ENCODE measurements at regions not wholly inside any gene's neighbourhood (a gene's known extent, or its start where the extent isn't known, plus 50 kb on each side); places are given as distances from the start of the nearest gene placed in this dataset.

DNA sequence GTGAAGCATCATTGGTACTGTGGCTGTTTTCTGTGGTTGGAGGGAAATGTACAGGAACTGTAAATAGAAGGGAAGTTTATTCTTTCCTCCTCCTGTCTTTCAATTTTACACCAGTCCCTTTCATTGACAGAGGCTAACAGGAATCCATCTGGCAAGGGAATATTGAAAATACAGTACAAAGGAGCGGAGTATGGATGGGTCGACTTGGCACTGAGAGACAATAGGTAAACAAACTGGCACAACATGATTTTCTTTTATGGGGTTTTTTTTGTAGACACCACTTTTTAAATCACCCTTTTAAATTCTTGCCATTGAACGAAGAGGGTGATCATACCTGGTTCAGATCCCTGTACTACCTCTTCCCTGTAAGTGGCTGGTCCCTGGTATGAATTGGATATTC, 341.3 kb downstream of the RWDD3 start:
- H3K27me3 ChIP-seq (ENCODE audit: control insufficient read depth, insufficient read depth, low read length) = no peaks in the 10 kb centered on the region
- WGBS (ENCODE audit: insufficient coverage, insufficient read length) = no CpG with 5 or more reads among the region's 3 CpGs
- DNase-seq (ENCODE audit: low read depth, low spot score) = no peak
- H3K9me3 ChIP-seq (ENCODE audit: control insufficient read depth, insufficient read depth, low read length) = no peaks in the 10 kb centered on the region
- H3K36me3 ChIP-seq (ENCODE audit: control insufficient read depth, insufficient read depth, low read length) = no peaks in the 10 kb centered on the region
- H3K27ac ChIP-seq (ENCODE audit: low read length) = no peak overlapping the region
- H3K4me1 ChIP-seq (ENCODE audit: control insufficient read depth, insufficient read depth, low read length) = no peaks in the 10 kb centered on the region
- no peak overlapping the region for H3K4me3 ChIP-seq (ENCODE audit: low read length)

DNA sequence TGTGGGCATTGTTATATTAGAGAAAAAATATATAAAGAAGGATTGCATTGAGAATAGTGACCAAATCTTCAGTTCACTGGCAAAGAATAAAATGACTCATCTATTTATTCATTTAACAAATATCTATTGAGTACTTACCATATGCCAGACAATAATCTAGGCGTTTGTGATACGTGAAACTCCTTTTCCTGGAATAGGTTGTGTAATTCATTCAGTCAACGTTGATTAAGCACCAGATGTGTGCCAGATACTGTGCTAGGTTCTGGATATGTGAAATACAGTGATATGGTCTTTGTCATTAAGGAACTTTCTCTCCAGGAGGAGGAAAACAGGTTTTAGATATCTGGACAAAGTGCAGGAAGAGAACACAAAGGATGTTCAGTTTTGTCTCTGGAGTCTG, 344.5 kb downstream of the RWDD3 start:
- no peak overlapping the region for H3K4me3 ChIP-seq (ENCODE audit: low read length)
- H3K9me3 ChIP-seq (ENCODE audit: control insufficient read depth, insufficient read depth, low read length) = no peaks in the 10 kb centered on the region
- H3K36me3 ChIP-seq (ENCODE audit: control insufficient read depth, insufficient read depth, low read length) = no peaks in the 10 kb centered on the region
- no peak overlapping the region for H3K27ac ChIP-seq (ENCODE audit: low read length)
- no CpG with 5 or more reads among the region's 3 CpGs for WGBS (ENCODE audit: insufficient coverage, insufficient read length)
- DNase-seq (ENCODE audit: low read depth, low spot score) = no peak
- no peaks in the 10 kb centered on the region for H3K27me3 ChIP-seq (ENCODE audit: control insufficient read depth, insufficient read depth, low read length)
- H3K4me1 ChIP-seq (ENCODE audit: control insufficient read depth, insufficient read depth, low read length) = peaks cover under 1% of the 10 kb centered on the region; the same call in 1 of the 2 replicates

DNA sequence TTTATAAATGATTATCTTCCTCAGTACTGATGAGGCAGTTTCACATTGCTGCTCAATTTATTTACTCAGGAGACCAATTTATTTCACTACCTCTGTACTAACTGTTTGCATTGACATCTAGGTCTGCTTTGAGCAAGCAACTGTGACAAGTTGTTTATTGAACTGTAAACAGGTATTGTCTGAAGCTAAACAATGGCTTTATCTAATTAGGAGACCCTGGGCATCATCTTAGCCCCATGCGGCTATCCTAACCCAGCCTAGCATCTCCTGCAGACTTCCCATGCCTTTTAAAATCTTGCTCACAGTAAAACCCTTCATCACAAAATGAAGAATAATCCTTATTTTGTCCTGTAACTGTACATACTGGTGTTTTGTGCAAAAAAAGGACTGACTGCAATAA, 348.2 kb downstream of the RWDD3 start:
- no peak overlapping the region for H3K4me3 ChIP-seq (ENCODE audit: low read length)
- no peak for DNase-seq (ENCODE audit: low read depth, low spot score)
- no CpG with 5 or more reads among the region's 1 CpG for WGBS (ENCODE audit: insufficient coverage, insufficient read length)
- H3K27me3 ChIP-seq (ENCODE audit: control insufficient read depth, insufficient read depth, low read length) = no peaks in the 10 kb centered on the region
- H3K4me1 ChIP-seq (ENCODE audit: control insufficient read depth, insufficient read depth, low read length) = peaks cover 2% of the 10 kb centered on the region; the same call in 1 of the 2 replicates
- no peaks in the 10 kb centered on the region for H3K36me3 ChIP-seq (ENCODE audit: control insufficient read depth, insufficient read depth, low read length)
- H3K9me3 ChIP-seq (ENCODE audit: control insufficient read depth, insufficient read depth, low read length) = no peaks in the 10 kb centered on the region
- no peak overlapping the region for H3K27ac ChIP-seq (ENCODE audit: low read length)

DNA sequence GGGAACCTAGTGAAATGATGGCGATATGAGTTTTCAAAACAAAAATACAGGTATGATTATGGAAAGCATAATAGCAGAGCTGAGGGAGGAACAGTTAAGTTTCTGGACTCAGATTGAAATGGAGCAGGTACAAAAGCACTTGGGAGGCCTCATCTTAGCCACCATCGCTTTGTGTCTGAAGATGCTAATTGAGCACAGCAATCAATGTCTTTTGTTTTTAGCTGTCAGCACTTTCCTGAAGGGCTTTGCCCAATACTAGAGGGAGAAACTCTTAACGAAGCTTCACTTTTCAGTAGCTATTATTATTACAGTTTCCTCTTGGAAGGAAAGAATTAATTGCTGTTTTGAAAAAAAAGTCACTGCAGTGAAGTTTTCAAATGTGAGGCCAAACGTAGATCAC, 348.7 kb downstream of the RWDD3 start:
- Histone ChIP-seq H3K27me3 (ENCODE audit: control insufficient read depth, insufficient read depth, low read length) (no peaks in the 10 kb centered on the region), H3K4me1 (ENCODE audit: control insufficient read depth, insufficient read depth, low read length) (peaks cover 2% of the 10 kb centered on the region; the same call in 1 of the 2 replicates), H3K36me3 (ENCODE audit: control insufficient read depth, insufficient read depth, low read length) (no peaks in the 10 kb centered on the region), H3K27ac (ENCODE audit: low read length) (no peak overlapping the region), H3K4me3 (ENCODE audit: low read length) (no peak overlapping the region), H3K9me3 (ENCODE audit: control insufficient read depth, insufficient read depth, low read length) (no peaks in the 10 kb centered on the region)
- peak; percentile 7 for DNase-seq (ENCODE audit: low read depth, low spot score)
- no CpG with 5 or more reads among the region's 4 CpGs for WGBS (ENCODE audit: insufficient coverage, insufficient read length)

DNA sequence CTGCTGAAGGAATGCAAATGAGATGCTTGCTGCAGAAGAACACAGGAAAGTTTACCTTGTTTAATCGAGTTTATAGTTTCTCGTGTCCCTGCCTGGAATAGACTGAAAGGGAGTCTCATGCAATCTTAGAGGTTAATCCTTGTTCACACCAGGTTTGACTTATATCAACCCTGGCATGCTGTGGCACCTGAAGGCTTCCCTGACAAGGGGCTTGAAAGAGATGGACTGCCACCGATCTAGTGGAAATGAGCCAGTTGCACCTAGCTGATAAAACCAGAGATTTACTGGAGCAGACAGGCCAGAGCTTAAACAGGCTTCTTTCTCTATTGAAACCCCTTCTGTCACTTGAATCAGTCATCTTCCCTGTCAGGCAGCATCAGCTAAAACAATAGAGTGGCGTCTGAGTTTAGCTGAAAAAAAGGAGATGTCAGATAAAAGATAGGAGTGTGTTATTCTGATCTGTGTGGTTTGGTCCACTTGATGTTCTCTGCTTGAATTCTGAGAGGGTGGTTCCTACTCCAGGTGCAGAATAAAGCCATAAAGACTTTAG, 349.7 kb downstream of the RWDD3 start:
- no peak overlapping the region for H3K27ac ChIP-seq (ENCODE audit: low read length)
- H3K36me3 ChIP-seq (ENCODE audit: control insufficient read depth, insufficient read depth, low read length) = no peaks in the 10 kb centered on the region
- no peaks in the 10 kb centered on the region for H3K9me3 ChIP-seq (ENCODE audit: control insufficient read depth, insufficient read depth, low read length)
- H3K27me3 ChIP-seq (ENCODE audit: control insufficient read depth, insufficient read depth, low read length) = no peaks in the 10 kb centered on the region
- no peak overlapping the region for H3K4me3 ChIP-seq (ENCODE audit: low read length)
- WGBS (ENCODE audit: insufficient coverage, insufficient read length) = no CpG with 5 or more reads among the region's 4 CpGs
- peaks cover 2% of the 10 kb centered on the region; the same call in 1 of the 2 replicates for H3K4me1 ChIP-seq (ENCODE audit: control insufficient read depth, insufficient read depth, low read length)
- DNase-seq (ENCODE audit: low read depth, low spot score) = no peak

DNA sequence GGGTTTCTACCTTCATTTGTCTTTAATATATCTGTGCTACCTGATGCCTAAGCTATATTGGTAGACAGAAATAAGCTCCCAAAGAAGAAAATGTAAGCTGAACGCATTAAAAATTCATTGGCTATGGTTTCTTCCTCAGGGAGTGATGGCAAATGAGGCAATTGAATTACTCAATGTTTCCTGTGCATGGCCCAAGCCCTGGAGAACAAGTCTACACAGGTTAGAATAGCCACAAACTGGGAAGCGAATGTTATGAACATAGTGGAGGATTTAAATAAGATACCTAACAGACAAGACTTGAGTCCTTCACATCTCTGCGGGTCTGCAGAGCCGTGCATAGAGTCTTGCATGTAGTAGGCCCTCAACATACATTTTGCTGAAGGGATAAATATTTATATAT, 350.3 kb downstream of the RWDD3 start:
- no peaks in the 10 kb centered on the region for H3K27me3 ChIP-seq (ENCODE audit: control insufficient read depth, insufficient read depth, low read length)
- WGBS (ENCODE audit: insufficient coverage, insufficient read length) = no CpG with 5 or more reads among the region's 4 CpGs
- H3K4me3 ChIP-seq (ENCODE audit: low read length) = no peak overlapping the region
- H3K27ac ChIP-seq (ENCODE audit: low read length) = no peak overlapping the region
- no peak for DNase-seq (ENCODE audit: low read depth, low spot score)
- no peaks in the 10 kb centered on the region for H3K9me3 ChIP-seq (ENCODE audit: control insufficient read depth, insufficient read depth, low read length)
- H3K36me3 ChIP-seq (ENCODE audit: control insufficient read depth, insufficient read depth, low read length) = no peaks in the 10 kb centered on the region
- H3K4me1 ChIP-seq (ENCODE audit: control insufficient read depth, insufficient read depth, low read length) = peaks cover 2% of the 10 kb centered on the region; the same call in 1 of the 2 replicates

DNA sequence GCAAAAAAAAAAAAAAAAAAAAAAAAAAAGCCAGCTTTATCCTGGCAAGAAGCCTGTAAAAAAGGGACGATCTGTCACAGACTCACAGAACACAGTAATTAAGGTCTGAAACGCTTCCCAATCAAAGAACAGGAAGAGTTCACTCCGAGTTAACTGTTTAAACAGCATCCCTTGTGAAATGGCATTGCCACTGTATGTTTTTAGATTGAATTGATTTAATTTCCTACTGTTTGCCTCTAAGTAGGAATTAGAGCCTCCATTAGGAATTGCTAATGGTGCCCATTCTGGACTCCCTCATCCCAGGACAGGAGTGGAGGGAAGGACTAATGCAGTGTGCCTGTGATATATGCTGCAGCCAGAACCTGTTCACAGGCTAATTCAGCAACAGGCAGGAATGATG, 370.8 kb downstream of the RWDD3 start:
- Histone ChIP-seq H3K9me3 (ENCODE audit: control insufficient read depth, insufficient read depth, low read length) (no peaks in the 10 kb centered on the region), H3K4me3 (ENCODE audit: low read length) (no peak overlapping the region), H3K36me3 (ENCODE audit: control insufficient read depth, insufficient read depth, low read length) (no peaks in the 10 kb centered on the region), H3K27me3 (ENCODE audit: control insufficient read depth, insufficient read depth, low read length) (no peaks in the 10 kb centered on the region), H3K27ac (ENCODE audit: low read length) (no peak overlapping the region), H3K4me1 (ENCODE audit: control insufficient read depth, insufficient read depth, low read length) (no peaks in the 10 kb centered on the region)
- no peak for DNase-seq (ENCODE audit: low read depth, low spot score)
- no CpG with 5 or more reads among the region's 3 CpGs for WGBS (ENCODE audit: insufficient coverage, insufficient read length)

DNA sequence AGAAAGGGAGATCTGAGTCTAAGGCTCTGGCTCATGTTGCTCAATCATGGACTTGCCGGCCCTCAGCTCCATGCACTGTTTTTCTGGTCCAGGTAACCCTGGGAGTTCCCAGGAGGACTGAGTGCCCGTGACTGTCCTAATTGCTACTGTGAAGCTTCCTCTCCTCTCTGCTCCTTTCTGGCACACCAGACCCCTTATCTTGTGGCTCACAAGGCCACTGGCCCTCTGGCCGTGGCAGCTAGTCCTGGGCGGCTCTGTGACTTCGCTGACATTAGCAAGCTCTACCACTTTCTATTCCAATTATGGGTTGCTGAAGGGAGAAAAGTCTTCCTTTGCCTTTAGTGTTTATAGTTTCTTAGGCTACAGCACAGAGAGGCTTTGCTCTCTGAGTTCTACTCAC, 380.2 kb downstream of the RWDD3 start:
- Histone ChIP-seq H3K27me3 (ENCODE audit: control insufficient read depth, insufficient read depth, low read length) (no peaks in the 10 kb centered on the region), H3K9me3 (ENCODE audit: control insufficient read depth, insufficient read depth, low read length) (no peaks in the 10 kb centered on the region), H3K4me1 (ENCODE audit: control insufficient read depth, insufficient read depth, low read length) (no peaks in the 10 kb centered on the region), H3K36me3 (ENCODE audit: control insufficient read depth, insufficient read depth, low read length) (no peaks in the 10 kb centered on the region), H3K4me3 (ENCODE audit: low read length) (no peak overlapping the region), H3K27ac (ENCODE audit: low read length) (no peak overlapping the region)
- no peak for DNase-seq (ENCODE audit: low read depth, low spot score)
- WGBS (ENCODE audit: insufficient coverage, insufficient read length) = no CpG with 5 or more reads among the region's 5 CpGs

DNA sequence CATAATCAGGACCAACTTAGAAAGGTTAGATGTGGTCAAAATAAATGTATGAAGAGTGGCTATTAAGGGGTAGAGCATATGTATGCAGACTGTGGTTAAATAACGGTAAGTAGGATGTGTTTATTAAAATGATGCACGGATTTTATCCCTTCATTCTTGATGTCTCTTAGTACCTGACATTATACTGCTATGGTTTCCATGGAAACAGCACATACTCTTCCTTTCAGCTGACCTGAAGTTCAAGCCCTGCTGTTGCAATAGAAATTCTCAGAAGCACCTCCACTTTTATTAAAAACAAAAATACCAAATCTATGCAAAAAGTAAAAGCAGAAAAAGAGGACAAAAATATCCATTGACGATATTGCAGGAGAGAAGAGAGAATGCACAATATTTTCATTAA, 381.4 kb downstream of the RWDD3 start:
- H3K4me3 ChIP-seq (ENCODE audit: low read length) = no peak overlapping the region
- H3K27me3 ChIP-seq (ENCODE audit: control insufficient read depth, insufficient read depth, low read length) = no peaks in the 10 kb centered on the region
- 100% methylated on average over 1 of the region's 3 CpGs for WGBS (ENCODE audit: insufficient coverage, insufficient read length)
- H3K27ac ChIP-seq (ENCODE audit: low read length) = no peak overlapping the region
- H3K36me3 ChIP-seq (ENCODE audit: control insufficient read depth, insufficient read depth, low read length) = no peaks in the 10 kb centered on the region
- no peaks in the 10 kb centered on the region for H3K4me1 ChIP-seq (ENCODE audit: control insufficient read depth, insufficient read depth, low read length)
- H3K9me3 ChIP-seq (ENCODE audit: control insufficient read depth, insufficient read depth, low read length) = no peaks in the 10 kb centered on the region
- DNase-seq (ENCODE audit: low read depth, low spot score) = no peak

DNA sequence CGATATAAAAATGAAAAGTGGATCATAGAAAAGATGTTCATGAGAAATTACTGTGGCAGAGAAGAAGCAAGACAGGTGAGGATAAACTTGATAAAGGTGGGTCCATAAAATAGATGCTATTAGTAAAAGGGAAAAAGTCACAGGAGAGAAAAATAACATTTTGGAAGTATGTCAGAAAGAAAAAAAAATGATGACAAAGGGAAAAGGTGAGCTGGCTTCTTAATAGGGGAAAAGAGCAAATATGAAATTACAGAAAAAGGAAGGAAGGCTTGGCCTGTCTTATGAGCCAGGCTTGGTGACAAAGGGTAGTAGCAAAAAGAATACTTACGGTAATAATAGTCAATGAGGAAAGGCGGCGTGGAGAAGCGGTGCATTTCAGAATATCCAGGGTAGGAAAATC, 386.1 kb downstream of the RWDD3 start:
- no peaks in the 10 kb centered on the region for H3K4me1 ChIP-seq (ENCODE audit: control insufficient read depth, insufficient read depth, low read length)
- no peak for DNase-seq (ENCODE audit: low read depth, low spot score)
- H3K36me3 ChIP-seq (ENCODE audit: control insufficient read depth, insufficient read depth, low read length) = no peaks in the 10 kb centered on the region
- no peaks in the 10 kb centered on the region for H3K27me3 ChIP-seq (ENCODE audit: control insufficient read depth, insufficient read depth, low read length)
- no peak overlapping the region for H3K27ac ChIP-seq (ENCODE audit: low read length)
- 100% methylated on average over 1 of the region's 5 CpGs for WGBS (ENCODE audit: insufficient coverage, insufficient read length)
- no peaks in the 10 kb centered on the region for H3K9me3 ChIP-seq (ENCODE audit: control insufficient read depth, insufficient read depth, low read length)
- no peak overlapping the region for H3K4me3 ChIP-seq (ENCODE audit: low read length)

DNA sequence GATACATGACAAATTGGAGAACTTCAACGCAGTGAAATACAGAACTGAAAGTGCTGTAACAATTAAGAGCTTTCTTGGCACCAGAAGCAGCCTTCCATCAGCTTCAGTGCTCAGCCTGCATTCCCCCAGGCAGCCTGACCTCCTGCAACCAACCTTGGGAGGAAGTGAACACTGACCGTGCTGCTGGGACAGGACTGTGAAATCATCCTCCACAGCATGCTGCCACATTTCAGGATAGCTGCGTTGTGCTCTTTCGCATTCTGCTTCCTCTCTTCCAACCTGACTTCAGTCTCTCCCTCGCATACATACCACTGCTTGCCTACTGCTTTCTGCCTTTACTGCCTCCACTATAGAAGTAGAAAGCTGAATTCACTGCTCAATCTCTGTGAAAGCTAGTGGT, 388.6 kb downstream of the RWDD3 start:
- Histone ChIP-seq H3K4me3 (ENCODE audit: low read length) (no peak overlapping the region), H3K27me3 (ENCODE audit: control insufficient read depth, insufficient read depth, low read length) (no peaks in the 10 kb centered on the region), H3K27ac (ENCODE audit: low read length) (no peak overlapping the region), H3K36me3 (ENCODE audit: control insufficient read depth, insufficient read depth, low read length) (no peaks in the 10 kb centered on the region), H3K9me3 (ENCODE audit: control insufficient read depth, insufficient read depth, low read length) (no peaks in the 10 kb centered on the region), H3K4me1 (ENCODE audit: control insufficient read depth, insufficient read depth, low read length) (no peaks in the 10 kb centered on the region)
- no CpG with 5 or more reads among the region's 5 CpGs for whole genome bisulfite sequencing (ENCODE audit: insufficient coverage, insufficient read length)
- DNase-seq (ENCODE audit: low read depth, low spot score) = no peak

All from iPS DF 6.9 (cell line).